ENCODE measurements at regions not wholly inside any gene's neighbourhood (a gene's known extent, or its start where the extent isn't known, plus 50 kb on each side); places are given as distances from the start of the nearest gene placed in this dataset.
"Not testable (repeated sequence)": the region's sequence is repeated elsewhere in the genome, so short reads cannot be mapped to it uniquely, and the experiment has no call there.

- Mint-ChIP-seq H3K36me3 (no peaks in the 10 kb centered on the region), H3K4me3 (no peak overlapping the region), H3K27ac (no peak overlapping the region), H3K27me3 (peaks cover 7 to 12% of the 10 kb centered on the region in 2 donors), H3K4me1 (no peaks in the 10 kb centered on the region), H3K9me3 (peaks cover 4% of the 10 kb centered on the region in 2 donors)
- no peak for ATAC-seq (replicated peaks)
- no peak for DNase-seq
Measured at GRCh38 chrX:12052109-12052508, 86.2 kb upstream of the FRMPD4 start.

- Mint-ChIP-seq H3K4me1 (no peaks in the 10 kb centered on the region), H3K27ac (no peak overlapping the region), H3K4me3 (no peak overlapping the region), H3K36me3 (no peaks in the 10 kb centered on the region), H3K27me3 (peaks cover 4 to 5% of the 10 kb centered on the region in 2 donors), H3K9me3 (no peaks in the 10 kb centered on the region)
- DNase-seq = no peak
- ATAC-seq (replicated peaks) = no peak
Measured at GRCh38 chrX:12058087-12058486, 80.2 kb upstream of the FRMPD4 start.

- DNase-seq (no peak), ATAC-seq (replicated peaks) (no peak)
- H3K4me3 Mint-ChIP-seq = no peak overlapping the region
- no peaks in the 10 kb centered on the region for H3K36me3 Mint-ChIP-seq
- H3K27me3 Mint-ChIP-seq = peaks cover 0 to 4% of the 10 kb centered on the region in 2 donors
- H3K27ac Mint-ChIP-seq = no peak overlapping the region
- no peaks in the 10 kb centered on the region for H3K4me1 Mint-ChIP-seq
- H3K9me3 Mint-ChIP-seq = no peaks in the 10 kb centered on the region
Measured at GRCh38 chrX:12060489-12061260, 77.6 kb upstream of the FRMPD4 start.

GRCh38 chrX:12065251-12065650 lies 73.0 kb upstream of the FRMPD4 start:
- ATAC-seq (replicated peaks) = no peak
- peaks cover 0 to 17% of the 10 kb centered on the region in 2 donors for H3K27me3 Mint-ChIP-seq
- no peak overlapping the region for H3K4me3 Mint-ChIP-seq
- H3K4me1 Mint-ChIP-seq = no peaks in the 10 kb centered on the region
- H3K36me3 Mint-ChIP-seq = no peaks in the 10 kb centered on the region
- H3K27ac Mint-ChIP-seq = no peak overlapping the region
- no peak for DNase-seq
- H3K9me3 Mint-ChIP-seq = no peaks in the 10 kb centered on the region

GRCh38 chrX:12076046-12076445 lies 62.2 kb upstream of the FRMPD4 start:
- Mint-ChIP-seq H3K4me3 (no peak overlapping the region), H3K27me3 (peaks cover 17 to 24% of the 10 kb centered on the region in 2 donors), H3K27ac (no peak overlapping the region), H3K4me1 (no peaks in the 10 kb centered on the region), H3K36me3 (no peaks in the 10 kb centered on the region), H3K9me3 (no peaks in the 10 kb centered on the region)
- ATAC-seq (replicated peaks) (no peak), DNase-seq (no peak)

GRCh38 chrX:12080265-12080664 lies 58.0 kb upstream of the FRMPD4 start:
- Mint-ChIP-seq H3K27ac (no peak overlapping the region), H3K4me3 (no peak overlapping the region), H3K9me3 (peaks cover 3 to 5% of the 10 kb centered on the region in 2 donors), H3K36me3 (peaks cover 0 to 4% of the 10 kb centered on the region in 2 donors), H3K27me3 (peaks cover 5 to 23% of the 10 kb centered on the region in 2 donors), H3K4me1 (no peaks in the 10 kb centered on the region)
- no peak for DNase-seq
- ATAC-seq (replicated peaks) = no peak

- ATAC-seq (replicated peaks); H3K27ac Mint-ChIP-seq; H3K4me3 Mint-ChIP-seq; H3K9me3 Mint-ChIP-seq; H3K4me1 Mint-ChIP-seq; H3K36me3 Mint-ChIP-seq; DNase-seq: not testable (repeated sequence)
- peaks cover 5 to 22% of the 10 kb centered on the region in 2 donors for H3K27me3 Mint-ChIP-seq
Measured at GRCh38 chrX:12082959-12083358, 55.3 kb upstream of the FRMPD4 start.
